Upper lobe of right lung (tissue), 1 donor: ENCODE measurements at regions not wholly inside any gene's neighbourhood (a gene's known extent, or its start where the extent isn't known, plus 50 kb on each side); places are given as distances from the start of the nearest gene placed in this dataset.

ENCODE experiments used
- ATAC-seq: fragments of 200-7000 bp; cut with Tn5 transposase; one replicate; pipeline ENCODE4 v1.9.1; 2020; ENCODE audit warnings: mild to moderate bottlenecking, moderate library complexity
- DNase-seq: peaks from one replicate; pipeline ENCODE4 v3.0.0-alpha.2; 2020
- H3K27ac ChIP-seq: fragments of 200-600 bp; one replicate; pipeline ENCODE4 v1.8.0; 2022
- H3K27me3 ChIP-seq: fragments of 200-600 bp; one replicate; pipeline ENCODE4 v1.8.0; 2022; ENCODE audit warnings: mild to moderate bottlenecking
- H3K36me3 ChIP-seq: fragments of 200-600 bp; one replicate; pipeline ENCODE4 v1.8.0; 2022
- H3K4me1 ChIP-seq: fragments of 200-600 bp; one replicate; pipeline ENCODE4 v1.8.0; 2022
- H3K4me3 ChIP-seq: fragments of 200-600 bp; one replicate; pipeline ENCODE4 v1.8.0; 2022; ENCODE audit warnings: mild to moderate bottlenecking
- H3K9me3 ChIP-seq: fragments of 200-600 bp; one replicate; pipeline ENCODE4 v1.8.0; 2022
- intact Hi-C: fragments of 100-400 bp; cut with DNase I; formaldehyde crosslinking; loops from one replicate; pipeline ENCODE4 v1.11.0; 2022
- TF ChIP-seq, protein P1 (sequence below): fragments of 200-600 bp; IDR thresholded peaks from one replicate; pipeline ENCODE4 v1.8.0; 2022; ENCODE audit warnings: antibody characterized with exemption
- donor health status: DM: no; HTN: yes; CAD: no; lungs with severe emphysema.

DNA sequence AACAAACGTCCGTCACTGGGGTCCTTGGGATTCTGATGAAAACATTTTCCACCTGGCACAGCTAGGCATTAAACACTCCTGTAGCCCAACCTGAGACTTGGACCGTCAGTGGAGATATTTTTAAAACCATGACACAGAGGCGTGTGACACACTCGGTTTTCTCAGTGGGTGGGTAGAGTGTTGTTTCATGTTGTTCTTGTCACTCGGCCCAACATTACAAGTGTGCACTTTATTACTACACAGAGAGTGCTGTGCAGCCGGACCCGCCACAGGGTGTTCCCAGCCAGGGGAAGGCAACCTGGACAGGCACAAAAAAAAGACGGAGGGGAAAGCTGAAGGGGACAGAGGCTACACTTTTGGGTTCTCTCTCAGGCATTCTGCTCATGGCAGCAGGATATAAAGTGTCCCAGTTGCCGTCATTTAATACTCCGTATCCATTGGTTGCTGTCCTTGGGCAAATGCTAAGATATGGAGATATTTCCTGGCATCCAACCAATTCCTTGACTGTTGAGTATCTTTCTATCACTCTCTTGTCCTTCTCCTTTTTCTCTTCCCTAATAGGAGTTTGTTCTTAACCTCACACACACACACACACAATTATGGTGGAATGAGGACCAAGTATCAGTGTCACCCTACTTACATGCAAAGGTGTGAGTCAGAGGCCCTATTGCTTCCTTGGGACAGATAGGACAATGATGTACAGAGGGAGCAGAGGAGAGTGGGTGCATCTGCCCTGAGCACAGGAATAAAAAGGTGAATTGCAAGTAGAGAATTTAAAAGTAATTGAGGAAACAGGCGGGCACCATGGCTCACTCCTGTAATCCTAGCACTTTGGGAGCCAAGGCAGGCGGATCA lies 154.1 kb upstream of the SOX9 start:
- H3K27me3 ChIP-seq = peaks cover 5% of the 10 kb centered on the region
- H3K36me3 ChIP-seq = no peaks in the 10 kb centered on the region
- H3K27ac ChIP-seq = no peak overlapping the region
- H3K9me3 ChIP-seq = no peaks in the 10 kb centered on the region
- TF ChIP-seq, protein P1, sequence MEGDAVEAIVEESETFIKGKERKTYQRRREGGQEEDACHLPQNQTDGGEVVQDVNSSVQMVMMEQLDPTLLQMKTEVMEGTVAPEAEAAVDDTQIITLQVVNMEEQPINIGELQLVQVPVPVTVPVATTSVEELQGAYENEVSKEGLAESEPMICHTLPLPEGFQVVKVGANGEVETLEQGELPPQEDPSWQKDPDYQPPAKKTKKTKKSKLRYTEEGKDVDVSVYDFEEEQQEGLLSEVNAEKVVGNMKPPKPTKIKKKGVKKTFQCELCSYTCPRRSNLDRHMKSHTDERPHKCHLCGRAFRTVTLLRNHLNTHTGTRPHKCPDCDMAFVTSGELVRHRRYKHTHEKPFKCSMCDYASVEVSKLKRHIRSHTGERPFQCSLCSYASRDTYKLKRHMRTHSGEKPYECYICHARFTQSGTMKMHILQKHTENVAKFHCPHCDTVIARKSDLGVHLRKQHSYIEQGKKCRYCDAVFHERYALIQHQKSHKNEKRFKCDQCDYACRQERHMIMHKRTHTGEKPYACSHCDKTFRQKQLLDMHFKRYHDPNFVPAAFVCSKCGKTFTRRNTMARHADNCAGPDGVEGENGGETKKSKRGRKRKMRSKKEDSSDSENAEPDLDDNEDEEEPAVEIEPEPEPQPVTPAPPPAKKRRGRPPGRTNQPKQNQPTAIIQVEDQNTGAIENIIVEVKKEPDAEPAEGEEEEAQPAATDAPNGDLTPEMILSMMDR = no peak
- ATAC-seq (no peak), DNase-seq (no peak)
- no peak overlapping the region for H3K4me3 ChIP-seq
- no peaks in the 10 kb centered on the region for H3K4me1 ChIP-seq
- intact Hi-C loops = no loop called here

DNA sequence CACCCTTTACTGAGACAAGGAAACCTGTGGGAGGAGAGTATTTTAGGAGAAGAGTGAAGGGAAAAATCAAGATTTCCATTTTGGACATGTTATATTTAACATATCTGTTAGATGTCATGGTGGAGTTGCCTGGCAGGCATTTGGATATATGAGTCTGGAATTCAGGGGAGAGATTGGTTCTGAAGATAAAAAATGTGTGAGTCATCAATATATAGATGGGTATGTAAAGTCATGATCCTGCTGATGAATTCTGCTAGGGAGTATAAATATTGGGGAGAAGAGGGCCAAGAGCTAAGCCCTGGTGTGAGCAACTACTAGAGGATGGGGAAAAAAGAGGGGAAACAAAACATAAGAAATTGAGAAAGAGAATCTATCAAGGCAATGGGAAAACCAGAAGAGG lies 151.3 kb upstream of the SOX9 start:
- Histone ChIP-seq H3K9me3 (no peaks in the 10 kb centered on the region), H3K4me1 (no peaks in the 10 kb centered on the region), H3K27me3 (peaks cover 5% of the 10 kb centered on the region), H3K4me3 (no peak overlapping the region), H3K36me3 (no peaks in the 10 kb centered on the region), H3K27ac (no peak overlapping the region)
- TF ChIP-seq, protein P1 = no peak
- intact Hi-C loops = no loop called here
- ATAC-seq (no peak), DNase-seq (no peak)

DNA sequence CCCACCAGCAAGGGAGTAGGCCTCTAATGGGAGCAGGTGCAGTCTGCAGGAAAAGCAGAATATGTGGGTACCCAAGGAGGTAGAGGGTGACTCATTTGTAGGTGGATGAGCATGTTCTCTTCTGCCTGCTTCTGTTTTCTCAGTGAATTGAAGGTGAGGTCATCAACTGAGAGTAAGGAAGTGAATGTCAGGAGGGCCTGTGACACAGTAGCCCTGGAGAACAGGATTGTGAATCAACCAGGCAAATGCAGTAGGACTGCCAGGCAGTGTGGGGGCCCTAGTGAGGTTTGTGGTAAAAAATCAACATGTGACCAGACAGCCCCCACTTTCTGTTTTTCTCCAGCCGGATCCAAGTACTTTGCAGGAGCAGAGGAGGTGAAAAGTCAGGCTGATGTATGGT lies 150.5 kb upstream of the SOX9 start:
- DNase-seq (no peak), ATAC-seq (no peak)
- no peak overlapping the region for H3K27ac ChIP-seq
- no peak overlapping the region for H3K4me3 ChIP-seq
- H3K9me3 ChIP-seq = no peaks in the 10 kb centered on the region
- TF ChIP-seq, protein P1 = no peak
- H3K4me1 ChIP-seq = no peaks in the 10 kb centered on the region
- H3K36me3 ChIP-seq = no peaks in the 10 kb centered on the region
- intact Hi-C loops = no loop called here
- peaks cover 5% of the 10 kb centered on the region for H3K27me3 ChIP-seq

DNA sequence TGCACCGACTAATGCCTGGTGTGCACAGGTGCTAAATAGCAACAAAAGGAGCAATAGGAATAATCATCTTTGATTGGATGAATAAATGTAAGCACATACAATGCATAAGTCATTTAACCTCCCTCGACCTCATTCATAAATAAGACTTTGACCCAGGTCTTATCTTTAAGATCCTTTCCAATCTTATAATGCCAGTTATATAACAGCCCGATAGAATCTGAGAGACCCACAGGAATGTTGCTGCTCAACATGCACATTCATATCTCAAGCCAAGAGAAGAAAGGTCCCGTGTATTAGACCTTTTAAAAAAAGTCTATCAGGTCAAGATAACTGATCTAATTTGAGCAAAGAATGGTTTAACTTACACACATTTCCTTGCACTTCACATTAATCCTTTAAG lies 146.8 kb upstream of the SOX9 start:
- DNase-seq (no peak), ATAC-seq (no peak)
- intact Hi-C loops = no loop called here
- H3K9me3 ChIP-seq = no peaks in the 10 kb centered on the region
- no peaks in the 10 kb centered on the region for H3K36me3 ChIP-seq
- TF ChIP-seq, protein P1 = no peak
- H3K27me3 ChIP-seq = no peaks in the 10 kb centered on the region
- no peak overlapping the region for H3K4me3 ChIP-seq
- no peak overlapping the region for H3K27ac ChIP-seq
- H3K4me1 ChIP-seq = no peaks in the 10 kb centered on the region

DNA sequence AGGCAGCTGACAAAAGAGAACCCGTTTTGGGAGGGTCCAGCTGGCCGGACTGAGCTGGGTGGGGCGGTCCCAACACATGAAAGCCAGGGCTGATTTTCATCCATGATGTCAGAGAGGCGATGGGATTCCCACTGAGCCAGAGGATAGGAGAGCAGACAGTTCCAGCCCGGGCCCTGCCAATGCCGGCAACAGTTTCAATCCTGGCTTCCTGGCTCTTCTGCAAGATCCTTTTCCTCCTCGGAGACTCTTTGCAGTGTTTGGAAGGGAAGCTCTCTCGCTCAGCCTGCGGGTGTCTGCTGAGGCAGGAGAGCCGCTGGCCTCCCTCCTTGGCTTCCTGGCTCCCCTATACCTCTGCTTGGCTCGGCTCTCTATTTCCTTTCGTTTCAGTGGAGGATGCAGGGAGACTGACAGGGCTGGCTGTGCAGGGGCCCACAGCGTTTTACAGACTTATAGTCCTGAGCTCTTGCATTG lies 145.5 kb upstream of the SOX9 start:
- Histone ChIP-seq H3K9me3 (no peaks in the 10 kb centered on the region), H3K4me3 (peak overlapping the region; percentile 26), H3K27me3 (no peaks in the 10 kb centered on the region), H3K27ac (no peak overlapping the region), H3K4me1 (no peaks in the 10 kb centered on the region), H3K36me3 (no peaks in the 10 kb centered on the region)
- ATAC-seq = peak; percentile 34
- DNase-seq = no peak
- intact Hi-C loops = no loop called here
- TF ChIP-seq, protein P1 = no peak
